IPS DF 6.9 (cell line): ENCODE measurements at regions not wholly inside any gene's neighbourhood (a gene's known extent, or its start where the extent isn't known, plus 50 kb on each side); places are given as distances from the start of the nearest gene placed in this dataset.
"Not testable (repeated sequence)": the region's sequence is repeated elsewhere in the genome, so short reads cannot be mapped to it uniquely, and the experiment has no call there.

Experiments
- DNase-seq: peaks from one replicate; pipeline ENCODE4 v3.0.0-alpha.2; 2013; ENCODE audit warnings: low read depth, low spot score
- H3K27ac ChIP-seq: one replicate; pipeline ENCODE4 v1.5.1; 2013; ENCODE audit warnings: low read length, control low read depth
- H3K27me3 ChIP-seq: 2 replicates; pipeline ENCODE4 v1.6.1; 2013; ENCODE audit warnings: mild to moderate bottlenecking, low read length; ENCODE audit not compliant: control insufficient read depth, insufficient read depth
- H3K36me3 ChIP-seq: 2 replicates; pipeline ENCODE4 v1.6.1; 2013; ENCODE audit warnings: low read length; ENCODE audit not compliant: control insufficient read depth, insufficient read depth
- H3K4me1 ChIP-seq: 2 replicates; pipeline ENCODE4 v1.6.1; 2013; ENCODE audit warnings: low read length; ENCODE audit not compliant: control insufficient read depth, insufficient read depth
- H3K4me3 ChIP-seq: 2 replicates; pipeline ENCODE4 v1.5.1; 2013; ENCODE audit warnings: mild to moderate bottlenecking, low read length
- H3K9me3 ChIP-seq: 2 replicates; pipeline ENCODE4 v1.6.1; 2013; ENCODE audit warnings: low read length, inconsistent platforms; ENCODE audit not compliant: control insufficient read depth, insufficient read depth
- WGBS: extraction: QIAGEN DNeasy Blood & Tissue Kit; methylation state at CpG from one replicate; pipeline ENCODE4 v1.1.7; 2013; ENCODE audit warnings: mixed read lengths, missing lambda C conversion rate; ENCODE audit not compliant: insufficient read length, insufficient coverage; 5-methylcytosine and 5-hydroxymethylcytosine counted together

GRCh38 chr4:164313853-164314252 lies 440.1 kb upstream of the SMIM31 start:
- Histone ChIP-seq H3K4me3 (no peak overlapping the region), H3K36me3 (no peaks in the 10 kb centered on the region), H3K4me1 (no peaks in the 10 kb centered on the region; the same call in 1 of the 2 replicates), H3K9me3 (no peaks in the 10 kb centered on the region), H3K27ac (no peak overlapping the region), H3K27me3 (no peaks in the 10 kb centered on the region)
- DNase-seq: no peak
- WGBS: no CpG with 5 or more reads among the region's 3 CpGs

GRCh38 chr4:164318350-164318749 lies 435.6 kb upstream of the SMIM31 start:
- peaks cover 3% of the 10 kb centered on the region for H3K4me1 ChIP-seq
- H3K27ac ChIP-seq: no peak overlapping the region
- H3K9me3 ChIP-seq: no peaks in the 10 kb centered on the region
- H3K4me3 ChIP-seq: no peak overlapping the region
- H3K36me3 ChIP-seq: no peaks in the 10 kb centered on the region
- WGBS: no CpG with 5 or more reads among the region's 1 CpG
- DNase-seq: no peak
- no peaks in the 10 kb centered on the region for H3K27me3 ChIP-seq

- H3K27ac ChIP-seq: no peak overlapping the region
- no peak for DNase-seq
- peaks cover 3% of the 10 kb centered on the region for H3K4me1 ChIP-seq
- H3K9me3 ChIP-seq: no peaks in the 10 kb centered on the region
- no peaks in the 10 kb centered on the region for H3K36me3 ChIP-seq
- no peak overlapping the region for H3K4me3 ChIP-seq
- no peaks in the 10 kb centered on the region for H3K27me3 ChIP-seq
Observed at GRCh38 chr4:164319688-164320087, 434.2 kb upstream of the SMIM31 start.

- WGBS: no CpG with 5 or more reads among the region's 6 CpGs
- Histone ChIP-seq H3K27me3 (no peaks in the 10 kb centered on the region), H3K4me3 (no peak overlapping the region), H3K4me1 (peaks cover 3% of the 10 kb centered on the region), H3K27ac (no peak overlapping the region), H3K9me3 (no peaks in the 10 kb centered on the region), H3K36me3 (no peaks in the 10 kb centered on the region)
- no peak for DNase-seq
Observed at GRCh38 chr4:164320847-164321246, 433.1 kb upstream of the SMIM31 start.

GRCh38 chr4:164326056-164326455 lies 427.9 kb upstream of the SMIM31 start:
- Histone ChIP-seq H3K4me1 (peaks cover 1% of the 10 kb centered on the region; the same call in 1 of the 2 replicates), H3K36me3 (no peaks in the 10 kb centered on the region), H3K27me3 (no peaks in the 10 kb centered on the region), H3K4me3 (no peak overlapping the region), H3K27ac (no peak overlapping the region), H3K9me3 (no peaks in the 10 kb centered on the region; the same call in 1 of the 2 replicates)
- WGBS: no CpG with 5 or more reads among the region's 1 CpG
- DNase-seq: no peak

- no peak for DNase-seq
- no peak overlapping the region for H3K4me3 ChIP-seq
Observed at GRCh38 chr4:164337219-164337944, 416.5 kb upstream of the SMIM31 start.

GRCh38 chr4:164343472-164343976 lies 410.4 kb upstream of the SMIM31 start:
- Histone ChIP-seq H3K9me3 (no peaks in the 10 kb centered on the region), H3K36me3 (no peaks in the 10 kb centered on the region), H3K4me1 (no peaks in the 10 kb centered on the region), H3K27me3 (no peaks in the 10 kb centered on the region), H3K27ac (no peak overlapping the region), H3K4me3 (no peak overlapping the region)
- no peak for DNase-seq
- WGBS: no CpG with 5 or more reads among the region's 3 CpGs

More at GRCh38 chr4:164337219-164337944, 416.5 kb upstream of the SMIM31 start:
- Histone ChIP-seq H3K4me1 (no peaks in the 10 kb centered on the region), H3K36me3 (no peaks in the 10 kb centered on the region), H3K27ac (no peak overlapping the region), H3K9me3 (no peaks in the 10 kb centered on the region), H3K27me3 (no peaks in the 10 kb centered on the region)

- Histone ChIP-seq H3K4me3 (no peak overlapping the region), H3K36me3 (no peaks in the 10 kb centered on the region), H3K27me3 (no peaks in the 10 kb centered on the region), H3K4me1 (no peaks in the 10 kb centered on the region), H3K9me3 (no peaks in the 10 kb centered on the region), H3K27ac (no peak overlapping the region)
- DNase-seq: no peak
Observed at GRCh38 chr4:164345756-164346155, 408.2 kb upstream of the SMIM31 start.

- H3K4me1 ChIP-seq: no peaks in the 10 kb centered on the region
- H3K27ac ChIP-seq: no peak overlapping the region
- no peaks in the 10 kb centered on the region for H3K27me3 ChIP-seq
- no peaks in the 10 kb centered on the region for H3K9me3 ChIP-seq
- no peak overlapping the region for H3K4me3 ChIP-seq
- no peaks in the 10 kb centered on the region for H3K36me3 ChIP-seq
- no peak for DNase-seq
Observed at GRCh38 chr4:164350061-164350460, 403.9 kb upstream of the SMIM31 start.

GRCh38 chr4:164350716-164351115 lies 403.2 kb upstream of the SMIM31 start:
- H3K27ac ChIP-seq, H3K36me3 ChIP-seq, H3K4me1 ChIP-seq, H3K4me3 ChIP-seq, DNase-seq, H3K9me3 ChIP-seq, H3K27me3 ChIP-seq: not testable (repeated sequence)
- no CpG with 5 or more reads among the region's 24 CpGs for WGBS

- no peaks in the 10 kb centered on the region for H3K9me3 ChIP-seq
- no peaks in the 10 kb centered on the region for H3K4me1 ChIP-seq
- H3K36me3 ChIP-seq: no peaks in the 10 kb centered on the region
- no peak overlapping the region for H3K4me3 ChIP-seq
- no peak overlapping the region for H3K27ac ChIP-seq
- no peaks in the 10 kb centered on the region for H3K27me3 ChIP-seq
- WGBS: no CpG with 5 or more reads among the region's 2 CpGs
- no peak for DNase-seq
Observed at GRCh38 chr4:164357957-164358356, 396.0 kb upstream of the SMIM31 start.
